Epidermal melanocyte (primary cell): ENCODE measurements at regions not wholly inside any gene's neighbourhood (a gene's known extent, or its start where the extent isn't known, plus 50 kb on each side); places are given as distances from the start of the nearest gene placed in this dataset.

ENCODE experiments used
- DNase-seq: peaks from one replicate; pipeline ENCODE4 v3.0.0; 2011; ENCODE audit warnings: low spot score; ENCODE audit not compliant: insufficient read length

DNA sequence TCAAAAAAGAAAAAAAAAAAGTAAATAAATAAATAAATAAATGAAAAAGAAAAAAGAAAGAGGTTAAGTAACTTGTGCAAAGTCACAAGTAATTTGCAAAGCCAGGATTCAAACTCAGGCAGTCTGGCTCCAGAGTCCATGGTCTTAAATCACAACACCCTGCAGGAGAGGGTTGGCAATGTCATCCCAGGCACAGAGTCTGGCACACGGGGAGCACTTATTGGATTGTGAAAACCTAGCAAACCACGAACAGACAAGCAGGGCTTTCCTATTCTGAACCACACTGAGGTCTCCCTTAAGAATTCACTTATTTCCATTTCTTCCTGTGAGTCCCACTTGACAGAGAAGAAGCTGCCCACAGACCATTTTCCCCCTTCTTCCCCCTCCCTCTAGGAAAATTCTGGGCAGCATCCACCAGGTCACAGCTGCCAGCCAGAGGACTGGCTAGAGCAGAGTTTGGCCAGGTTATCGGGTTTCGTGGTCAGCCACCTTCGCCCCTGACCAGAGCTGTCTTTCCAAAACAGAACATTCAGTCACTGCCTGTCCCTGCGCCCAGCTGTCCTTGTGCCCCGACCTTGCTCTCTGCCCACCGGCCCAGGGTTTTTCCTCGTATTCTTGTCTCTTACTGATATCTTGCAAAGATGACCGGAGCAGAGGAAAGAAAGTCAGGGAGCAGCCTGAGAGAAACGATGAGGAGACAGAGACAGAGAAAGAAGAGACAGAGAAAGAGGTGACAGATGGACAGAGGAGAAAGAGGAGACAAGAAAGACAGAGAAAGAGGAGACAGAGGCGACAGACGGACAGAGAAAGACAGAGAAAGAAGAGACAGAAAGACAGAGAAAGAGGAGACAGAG is 106.4 kb upstream of the PTPN1 start:
- no peak for DNase-seq

DNA sequence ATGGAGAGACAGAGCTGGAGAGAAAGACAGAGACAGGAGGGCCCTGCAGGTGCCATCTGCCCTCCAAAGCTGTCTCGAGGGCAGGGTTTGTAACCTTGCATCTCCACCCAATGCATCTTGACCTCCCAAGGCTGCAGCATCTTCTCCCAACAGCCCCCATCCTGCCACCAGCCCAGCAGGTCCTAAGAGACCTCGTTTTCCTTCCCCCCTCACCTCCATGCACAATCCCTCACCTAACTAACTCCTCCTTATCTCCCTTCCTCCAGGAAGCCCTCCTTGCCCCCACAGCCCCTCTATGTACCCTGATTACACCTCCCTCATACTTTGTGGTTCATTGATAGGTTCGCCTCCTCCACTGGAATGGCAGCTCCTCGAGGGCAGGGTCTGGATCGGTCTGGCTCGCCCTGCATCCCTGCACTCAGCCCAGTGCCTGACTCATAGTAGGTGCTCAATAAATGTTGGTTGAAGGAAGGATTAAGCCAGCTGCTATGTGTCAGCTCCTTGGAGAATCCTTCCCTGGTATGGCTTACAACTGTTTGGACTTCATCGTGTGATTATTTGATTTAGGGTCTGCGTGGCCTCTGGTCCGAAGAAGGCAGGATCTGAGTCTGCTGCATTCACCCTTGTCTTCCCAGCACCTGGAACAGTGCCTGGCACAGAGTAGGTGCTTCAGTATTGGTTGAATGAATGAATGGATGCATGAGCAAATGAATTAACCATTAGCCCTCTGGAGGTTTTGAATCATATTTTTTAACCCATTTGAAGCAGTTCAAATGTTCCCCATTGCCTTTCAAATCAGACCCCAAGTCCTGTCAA is 105.6 kb upstream of the PTPN1 start:
- DNase-seq, result no peak

DNA sequence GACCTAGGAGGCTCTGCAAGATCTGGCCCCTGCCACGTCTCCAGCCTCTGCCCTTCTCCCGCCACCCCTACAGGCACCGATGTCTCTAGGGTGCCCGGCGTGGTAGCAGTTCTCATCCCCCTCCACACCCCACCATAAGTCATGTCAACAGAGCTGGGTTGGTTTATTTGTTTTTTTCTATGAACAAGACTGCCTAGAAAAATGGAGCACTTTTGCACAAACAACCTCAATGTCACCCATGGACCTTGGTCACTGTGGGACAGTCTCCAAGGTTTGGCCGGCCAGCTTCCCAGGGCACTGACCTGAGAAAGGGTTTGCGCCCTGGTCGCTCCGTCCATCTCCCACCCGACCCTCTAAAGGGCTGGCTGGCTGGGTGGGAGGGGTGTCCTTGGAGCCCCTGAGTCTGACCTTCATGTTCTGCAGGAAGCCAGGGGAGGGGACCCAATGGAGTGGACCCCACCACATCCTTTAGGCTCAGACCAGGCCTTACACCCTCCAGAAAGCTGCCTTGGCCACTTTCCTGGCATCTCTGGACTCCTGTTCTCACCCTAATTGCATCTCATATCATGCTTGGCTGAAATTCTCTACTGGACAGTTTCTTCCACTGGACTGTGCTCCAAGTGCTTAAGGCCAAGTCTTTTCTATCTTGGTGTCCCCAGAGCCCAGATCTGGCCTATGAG is 104.8 kb upstream of the PTPN1 start:
- no peak for DNase-seq

DNA sequence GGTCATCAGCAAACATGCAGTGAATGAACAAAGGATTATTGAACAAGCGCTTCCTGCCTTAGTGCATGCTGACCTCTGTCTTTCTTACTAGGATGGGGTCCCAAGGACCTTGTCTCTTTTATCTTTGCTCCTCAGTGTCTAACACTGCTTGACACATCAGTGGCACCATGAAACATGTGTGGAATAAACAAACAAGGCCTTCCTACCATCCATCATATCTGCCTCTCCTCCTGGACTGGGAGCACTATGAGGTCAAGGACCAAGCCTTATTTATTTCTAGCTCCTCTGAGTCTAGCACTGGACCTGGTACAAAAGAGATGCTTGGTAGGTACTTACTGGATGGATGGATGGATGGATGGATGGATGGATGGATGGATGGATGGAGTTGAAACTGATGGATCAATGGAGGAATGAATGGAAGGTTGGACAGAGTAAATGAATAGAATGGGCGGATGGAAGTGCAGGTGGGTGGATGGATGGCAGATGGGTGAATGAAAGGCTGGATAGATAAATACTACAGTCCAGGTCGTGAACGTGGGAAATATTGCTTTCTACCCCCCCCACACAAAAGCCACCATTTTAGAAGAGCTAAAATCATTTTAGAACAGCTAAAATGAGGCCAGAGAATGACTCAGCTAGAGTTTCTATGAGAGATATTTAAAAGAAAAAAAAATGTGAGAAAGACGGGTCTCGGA is 104.1 kb upstream of the PTPN1 start:
- DNase-seq, result no peak

DNA sequence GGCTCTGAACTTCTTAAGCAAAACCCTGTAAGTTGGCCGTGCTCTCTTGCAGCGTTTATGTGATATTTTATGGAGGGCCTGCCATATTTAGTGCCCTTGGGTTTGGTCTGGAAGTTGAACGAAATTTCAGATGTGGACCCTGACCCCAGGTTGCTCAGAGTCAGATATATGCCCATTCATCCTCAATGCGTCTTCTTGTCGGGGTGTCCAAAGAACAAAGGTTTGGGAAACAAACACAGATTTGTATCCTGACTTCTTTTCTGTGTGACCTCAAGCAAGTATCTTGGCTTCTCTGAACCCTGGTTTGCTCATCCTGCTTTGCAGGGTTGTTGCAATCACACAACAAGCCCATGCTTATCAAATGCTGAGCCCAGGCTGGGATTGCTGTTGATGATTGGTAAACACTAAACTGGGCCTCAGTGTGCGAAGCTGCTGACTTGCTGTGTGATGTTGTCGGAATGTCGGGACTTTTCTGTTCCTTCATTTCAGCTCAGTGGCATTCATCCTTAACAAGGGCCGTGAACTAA is 103.5 kb upstream of the PTPN1 start:
- DNase-seq, result no peak

DNA sequence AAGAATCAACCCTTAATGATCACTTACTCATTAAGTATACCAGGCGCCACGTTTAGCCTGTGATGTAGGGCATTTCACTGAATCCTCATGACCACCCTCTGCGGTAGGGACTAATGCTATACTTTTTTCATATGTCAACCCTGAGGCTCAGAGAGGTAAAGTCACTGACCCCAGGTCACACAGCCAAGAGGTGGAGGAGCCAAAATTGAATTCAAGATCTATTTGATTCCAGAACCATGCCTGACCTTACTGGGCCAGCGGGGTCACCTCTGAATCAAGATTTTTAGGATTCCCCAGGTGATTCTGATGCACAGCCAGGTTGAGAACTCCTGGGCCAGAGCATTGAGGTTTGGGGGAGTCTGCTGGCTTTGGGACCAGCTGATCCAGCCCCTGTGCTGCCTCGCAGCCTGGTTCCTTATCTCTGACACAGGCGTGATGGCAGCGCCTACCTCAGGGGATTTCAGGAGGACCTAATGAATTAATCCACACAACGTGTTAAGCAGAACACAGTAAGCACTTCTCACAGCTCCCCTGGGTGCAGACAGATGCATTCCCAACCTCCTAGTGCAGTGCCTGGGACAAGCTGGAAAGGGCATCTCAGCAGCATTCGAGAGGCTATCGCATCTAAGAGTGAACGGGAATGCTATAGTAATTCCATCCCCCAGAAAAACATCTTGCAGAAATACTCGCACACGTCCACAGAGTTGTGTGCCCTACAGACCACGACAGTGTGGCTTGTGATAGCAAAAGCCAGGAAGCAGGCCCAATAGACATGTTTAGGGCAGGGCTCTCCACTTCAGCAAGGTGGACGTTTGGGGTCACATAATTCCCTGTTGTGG is 101.4 kb upstream of the PTPN1 start:
- no peak for DNase-seq

DNA sequence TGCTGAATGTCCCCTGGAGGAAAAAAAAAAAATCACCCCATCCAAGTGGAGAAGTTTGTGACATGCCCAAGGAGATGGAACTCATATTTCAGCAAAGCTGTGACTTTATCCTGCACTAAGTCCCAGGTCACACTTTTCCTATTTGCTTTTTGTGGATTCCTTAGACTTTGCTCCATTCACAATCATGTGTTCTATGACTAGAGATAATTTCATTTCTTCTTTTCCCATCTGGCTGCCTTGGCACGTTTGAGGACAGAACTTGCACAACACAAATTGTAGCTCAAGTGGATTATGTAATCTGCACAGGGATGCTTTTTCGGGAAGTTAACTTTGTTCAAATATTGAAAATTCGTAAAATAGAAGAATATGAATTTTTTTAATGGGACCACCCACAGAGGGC is 100.7 kb upstream of the PTPN1 start:
- no peak for DNase-seq

- no peak for DNase-seq
Observed at GRCh38 chr20:50410343-50410742, 99.8 kb upstream of the PTPN1 start.

GRCh38 chr20:50412069-50412468 is 98.1 kb upstream of the PTPN1 start:
- DNase-seq, result no peak

DNA sequence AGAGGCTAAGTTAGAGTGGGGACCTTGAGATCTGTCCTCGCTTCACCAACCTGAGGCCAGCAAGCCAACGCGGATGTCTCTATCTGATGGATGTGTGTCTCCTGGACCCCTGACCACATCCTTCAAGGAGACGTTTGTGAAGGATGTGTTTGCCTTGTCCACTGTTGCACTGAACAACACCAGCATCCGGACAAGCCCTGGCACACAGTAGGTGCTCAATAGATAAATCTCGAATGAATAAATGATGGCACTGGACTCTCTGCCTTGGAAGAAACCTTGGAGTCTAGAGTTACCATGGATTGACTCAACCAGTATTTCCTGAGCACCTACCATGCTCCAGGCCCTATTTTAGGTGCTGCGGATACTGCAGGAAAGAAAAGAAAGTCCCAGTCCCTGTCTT is 97.7 kb upstream of the PTPN1 start:
- no peak for DNase-seq

DNA sequence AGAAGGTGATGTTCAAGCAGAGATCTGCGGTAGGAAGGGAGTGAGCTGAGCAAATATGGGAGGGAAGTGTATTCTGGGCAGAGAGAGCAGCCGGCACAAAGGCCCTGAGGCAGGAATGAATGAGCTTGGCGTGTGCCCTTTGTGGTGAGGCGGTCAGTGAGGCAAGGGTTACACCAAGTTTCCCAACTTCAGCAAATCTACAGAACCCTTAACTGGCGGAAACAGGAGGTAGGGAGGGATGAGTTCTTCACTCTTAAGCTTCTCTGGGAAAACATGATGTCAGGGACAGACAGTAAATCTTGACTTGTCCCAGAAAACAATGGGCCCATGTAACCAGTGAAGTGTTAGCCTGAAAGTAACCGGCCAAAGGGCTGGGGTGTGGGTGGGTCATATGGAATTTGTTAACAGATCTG is 97.1 kb upstream of the PTPN1 start:
- DNase-seq, result no peak

- no peak for DNase-seq
Observed at GRCh38 chr20:50415021-50415515, 95.1 kb upstream of the PTPN1 start.

DNA sequence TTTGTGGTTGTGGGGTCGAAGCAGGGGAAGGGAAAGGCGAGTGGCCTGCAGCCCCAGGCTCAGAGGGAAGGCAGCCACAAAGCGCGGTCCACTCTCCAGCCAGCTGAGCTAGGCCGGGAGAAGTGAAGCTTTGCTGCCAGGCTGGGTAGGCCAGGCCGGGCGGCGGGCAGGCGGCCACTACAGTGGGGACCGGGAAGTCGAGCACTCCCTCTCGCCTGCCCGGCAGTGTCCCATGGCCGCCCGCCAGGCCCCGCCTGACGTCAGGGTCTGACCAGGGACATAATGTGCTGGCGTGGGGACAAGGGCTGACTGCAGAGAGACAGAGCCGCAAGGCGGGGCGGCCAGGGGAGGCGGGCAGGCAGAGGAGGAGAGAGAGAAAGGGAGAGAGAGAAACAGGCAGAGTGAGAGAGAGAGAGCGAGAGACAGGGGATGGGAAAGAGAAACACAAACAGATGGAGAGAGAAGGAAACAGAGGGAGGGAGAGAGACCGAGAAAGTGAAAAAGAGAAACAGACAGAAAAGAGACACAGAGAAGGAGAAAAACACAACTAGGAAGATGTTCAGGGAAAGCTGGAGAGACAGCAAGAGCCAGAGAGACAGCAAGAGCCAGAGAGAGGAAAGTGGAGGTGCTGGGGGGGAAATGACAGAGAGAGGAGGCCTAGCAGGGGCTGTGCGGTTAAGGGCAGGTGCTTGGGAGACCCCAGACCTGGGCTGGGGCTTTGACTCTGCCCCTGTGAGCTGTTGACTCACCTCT is 94.5 kb upstream of the PTPN1 start:
- DNase-seq, result peak; percentile 42

GRCh38 chr20:50416269-50417022 is 93.7 kb upstream of the PTPN1 start:
- DNase-seq, result no peak

GRCh38 chr20:50417023-50417329 is 93.2 kb upstream of the PTPN1 start:
- DNase-seq, result no peak

GRCh38 chr20:50417484-50418235 is 92.5 kb upstream of the PTPN1 start:
- no peak for DNase-seq

DNA sequence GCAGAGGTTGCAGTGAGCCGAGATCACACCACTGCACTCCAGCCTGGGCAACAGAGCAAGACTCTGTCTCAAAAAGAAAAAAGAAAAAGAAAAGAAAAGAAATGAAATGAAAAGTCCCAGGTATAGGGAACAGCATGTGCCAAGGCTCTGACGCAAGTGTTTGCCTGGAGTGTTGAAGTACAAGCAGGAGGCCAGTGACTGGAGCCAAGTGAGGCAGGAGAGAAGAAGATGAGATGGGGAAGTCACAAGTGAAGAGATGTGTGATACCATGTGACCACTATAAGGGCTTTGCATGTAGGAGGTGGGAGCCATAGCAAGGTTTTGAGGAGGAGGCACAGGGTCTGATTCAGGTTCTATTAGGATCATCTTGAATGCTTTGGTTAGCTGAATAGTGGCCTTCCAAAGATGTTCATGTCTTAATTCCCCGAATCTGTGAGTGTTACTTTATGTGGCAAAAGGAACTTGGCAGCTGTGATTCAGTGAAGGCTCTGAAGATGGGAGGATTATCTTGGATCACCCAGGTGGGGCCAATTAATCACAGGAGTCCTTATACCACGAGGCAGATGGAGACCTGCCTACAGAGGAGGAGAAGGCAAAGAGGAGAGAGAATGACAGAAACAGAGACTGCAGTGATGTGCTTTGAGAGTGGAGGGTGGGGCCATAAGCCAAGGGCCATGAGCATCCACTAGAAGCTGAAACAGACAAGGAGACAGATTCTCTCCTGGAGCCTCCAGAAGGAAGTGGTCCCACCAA is 91.1 kb upstream of the PTPN1 start:
- no peak for DNase-seq
